HG03066 (cell line): ENCODE measurements at regions not wholly inside any gene's neighbourhood (a gene's known extent, or its start where the extent isn't known, plus 50 kb on each side); places are given as distances from the start of the nearest gene placed in this dataset.
"Not testable (repeated sequence)": the region's sequence is repeated elsewhere in the genome, so short reads cannot be mapped to it uniquely, and the experiment has no call there.

ENCODE experiments used
- ATAC-seq: cut with Tn5 transposase; IDR thresholded peaks from one replicate; pipeline ENCODE4 v1.9.1; 2021; ENCODE audit warnings: low read depth; ENCODE audit not compliant: unreplicated experiment

- no peak for ATAC-seq
These were observed 598.7 kb upstream of the TECRL start for GRCh38 chr4:65007841-65008439.

- no peak for ATAC-seq
These were observed 565.9 kb upstream of the TECRL start for GRCh38 chr4:64975177-64975576.

- ATAC-seq, result no peak
These were observed 559.8 kb upstream of the TECRL start for GRCh38 chr4:64969081-64969480.

- no peak for ATAC-seq
These were observed 558.0 kb upstream of the TECRL start for GRCh38 chr4:64967286-64967685.

- no peak for ATAC-seq
These were observed 551.3 kb upstream of the TECRL start for GRCh38 chr4:64960516-64960915.

- no peak for ATAC-seq
These were observed 531.4 kb upstream of the TECRL start for GRCh38 chr4:64940698-64941097.

GRCh38 chr4:64935469-64936001 is 526.3 kb upstream of the TECRL start:
- no peak for ATAC-seq

- no peak for ATAC-seq
These were observed 502.6 kb upstream of the TECRL start for GRCh38 chr4:64911846-64912245.

GRCh38 chr4:64903986-64904385 is 494.7 kb upstream of the TECRL start:
- ATAC-seq, result no peak

GRCh38 chr4:64899563-64899962 is 490.3 kb upstream of the TECRL start:
- no peak for ATAC-seq

- ATAC-seq, result not testable (repeated sequence)
These were observed 489.8 kb upstream of the TECRL start for GRCh38 chr4:64899030-64899429.

- no peak for ATAC-seq
These were observed 488.4 kb upstream of the TECRL start for GRCh38 chr4:64897683-64898082.

- ATAC-seq, result no peak
These were observed 485.8 kb upstream of the TECRL start for GRCh38 chr4:64895031-64895430.

GRCh38 chr4:64893205-64893604 is 484.0 kb upstream of the TECRL start:
- ATAC-seq, result no peak

GRCh38 chr4:64889906-64890610 is 480.8 kb upstream of the TECRL start:
- no peak for ATAC-seq

GRCh38 chr4:64883087-64883807 is 474.0 kb upstream of the TECRL start:
- ATAC-seq, result no peak

GRCh38 chr4:64882311-64883086 is 473.2 kb upstream of the TECRL start:
- no peak for ATAC-seq

GRCh38 chr4:64880557-64880956 is 471.3 kb upstream of the TECRL start:
- ATAC-seq, result no peak

GRCh38 chr4:64876021-64876420 is 466.8 kb upstream of the TECRL start:
- no peak for ATAC-seq

- no peak for ATAC-seq
These were observed 461.3 kb upstream of the TECRL start for GRCh38 chr4:64870558-64870957.

- no peak for ATAC-seq
These were observed 448.6 kb upstream of the TECRL start for GRCh38 chr4:64857815-64858214.
